Common myeloid progenitor, CD34-positive (primary cell): ENCODE measurements at regions not wholly inside any gene's neighbourhood (a gene's known extent, or its start where the extent isn't known, plus 50 kb on each side); places are given as distances from the start of the nearest gene placed in this dataset.

Experiments used
- CTCF ChIA-PET: fragments of 350-600 bp; sonication (Branson Sonifier 250); formaldehyde crosslinking; loops from one replicate; lab custom pipeline; 2021; ENCODE audit warnings: antibody characterized with exemption; lab: Charles Lee
- POLR2A ChIA-PET: fragments of 350-600 bp; sonication (Branson Sonifier 250); formaldehyde crosslinking; loops from one replicate; lab custom pipeline; 2021; ENCODE audit warnings: antibody characterized with exemption; lab: Charles Lee
- DNase-seq, 3 donors: peaks; one replicate each; pipeline versions ENCODE4 v3.0.0 to v3.0.0-alpha.2; 2013
- H3K27ac ChIP-seq, 2 experiments: 1 replicate in 1 of 2; 2 replicates in 1 of 2; pipeline ENCODE4 v1.7.0; 2013; ENCODE audit warnings: inconsistent platforms in 2 of 2, low read length in 2 of 2, mild to moderate bottlenecking in 2 of 2, low read depth in 1 of 2, moderate library complexity in 1 of 2; ENCODE audit not compliant: severe bottlenecking in 2 of 2, insufficient read depth in 1 of 2, poor library complexity in 1 of 2
- H3K27me3 ChIP-seq, 5 experiments: replicated peaks in 2 of 5; 1 replicate in 3 of 5; 2 replicates in 2 of 5; pipeline versions ENCODE4 v1.6.1 to v1.7.0; 2013; ENCODE audit warnings: low read length in 4 of 5, mild to moderate bottlenecking in 2 of 5, moderate library complexity in 2 of 5, inconsistent platforms in 1 of 5; ENCODE audit not compliant: insufficient read depth in 5 of 5, control insufficient read depth in 4 of 5
- H3K36me3 ChIP-seq, 4 experiments: 1 replicate in 2 of 4; 2 replicates in 2 of 4; pipeline versions ENCODE4 v1.6.1 to v1.7.0; 2013; ENCODE audit warnings: low read length in 3 of 4, control low read depth in 1 of 4, mild to moderate bottlenecking in 1 of 4; ENCODE audit not compliant: control insufficient read depth in 4 of 4, insufficient read depth in 4 of 4
- H3K4me1 ChIP-seq, 4 experiments: 1 replicate in 3 of 4; 2 replicates in 1 of 4; pipeline versions ENCODE4 v1.6.1 to v1.7.1; 2013; ENCODE audit warnings: low read length in 3 of 4, mild to moderate bottlenecking in 3 of 4, control low read depth in 1 of 4, inconsistent platforms in 1 of 4, moderate library complexity in 1 of 4; ENCODE audit not compliant: control insufficient read depth in 4 of 4, insufficient read depth in 4 of 4; ENCODE audit errors: control extremely low read depth in 1 of 4
- H3K4me3 ChIP-seq, 7 experiments: 1 replicate in 4 of 7; 2 replicates in 3 of 7; pipeline versions ENCODE4 v1.5.1 to v1.7.0; 2013; ENCODE audit warnings: mild to moderate bottlenecking in 7 of 7, low read length in 6 of 7, moderate library complexity in 6 of 7, inconsistent platforms in 2 of 7, low read depth in 2 of 7, control low read depth in 1 of 7; ENCODE audit not compliant: insufficient read depth in 4 of 7, control insufficient read depth in 1 of 7; ENCODE audit errors: extremely low read depth in 1 of 7
- H3K9me3 ChIP-seq, 5 experiments: 1 replicate in 4 of 5; 2 replicates in 1 of 5; pipeline versions ENCODE4 v1.6.1 to v1.7.1; 2013; ENCODE audit warnings: low read length in 4 of 5, mild to moderate bottlenecking in 2 of 5, inconsistent platforms in 1 of 5, low read depth in 1 of 5, moderate library complexity in 1 of 5; ENCODE audit not compliant: control insufficient read depth in 4 of 5, insufficient read depth in 2 of 5; ENCODE audit errors: control extremely low read depth in 1 of 5
- WGBS: methylation state at CpG from one replicate; pipeline ENCODE4 v1.1.5; 2013; ENCODE audit not compliant: insufficient coverage; 5-methylcytosine and 5-hydroxymethylcytosine counted together

DNA sequence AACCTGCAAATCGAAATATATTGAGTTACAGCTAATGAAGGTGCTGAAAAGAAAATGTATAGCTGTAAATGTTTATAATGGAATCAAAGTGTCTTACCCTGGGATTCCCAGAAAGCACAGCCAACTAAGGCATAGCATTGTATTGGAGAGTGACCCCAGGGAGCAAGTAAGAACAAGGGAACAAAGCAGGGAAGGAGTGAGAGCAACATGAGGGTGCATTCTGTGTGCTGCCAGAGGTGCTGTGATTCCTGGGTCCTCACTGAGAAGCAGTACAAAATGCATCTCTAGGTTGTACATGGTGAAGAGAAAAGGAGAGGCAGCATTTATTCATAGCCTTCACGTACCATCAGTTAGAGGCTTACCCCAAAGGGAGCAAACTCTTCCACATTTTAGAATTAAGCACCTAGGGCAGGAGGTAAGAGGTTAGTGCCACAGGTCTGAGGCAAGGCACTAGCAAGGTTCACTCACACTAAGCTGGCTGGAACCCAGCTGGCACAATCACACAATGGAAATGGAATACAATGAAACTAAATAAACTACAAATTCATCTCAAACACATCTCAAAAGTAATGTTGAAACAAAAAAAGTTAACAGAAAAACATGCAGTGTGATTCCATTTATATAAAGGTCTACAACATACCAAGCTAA lies 151.5 kb upstream of the C2CD4B start:
- Histone ChIP-seq H3K9me3 (peaks cover 0 to 3% (median 0%) of the 10 kb centered on the region in 5 experiments), H3K27ac (no peak overlapping the region), H3K4me3 (no peak overlapping the region), H3K27me3 (peaks cover 0 to 3% (median 0%) of the 10 kb centered on the region in 5 experiments), H3K4me1 (no peaks in the 10 kb centered on the region), H3K36me3 (no peaks in the 10 kb centered on the region)
- ChIA-PET CTCF (no interaction called here), POLR2A (no interaction called here)
- 83% methylated on average over 1 of the region's 2 CpGs for WGBS
- DNase-seq = no peak

- no peak for DNase-seq
- WGBS = 57% methylated on average over 1 of the region's 2 CpGs
- Histone ChIP-seq H3K4me3 (no peak overlapping the region), H3K9me3 (no peaks in the 10 kb centered on the region), H3K36me3 (no peaks in the 10 kb centered on the region), H3K27me3 (peaks cover 0 to 16% (median 7%) of the 10 kb centered on the region in 5 experiments), H3K4me1 (no peaks in the 10 kb centered on the region), H3K27ac (no peak overlapping the region)
- ChIA-PET POLR2A (no interaction called here), CTCF (no interaction called here)
Measured at GRCh38 chr15:62320259-62320658, 155.2 kb upstream of the C2CD4B start.

- DNase-seq = no peak
- Histone ChIP-seq H3K9me3 (no peaks in the 10 kb centered on the region), H3K36me3 (no peaks in the 10 kb centered on the region), H3K27ac (no peak overlapping the region), H3K4me1 (no peaks in the 10 kb centered on the region), H3K27me3 (peaks cover 0 to 16% (median 6%) of the 10 kb centered on the region in 5 experiments), H3K4me3 (no peak overlapping the region)
- ChIA-PET POLR2A (no interaction called here), CTCF (interaction anchor here (1.6 kb wide), 1 partner anchor 16 kb away, joined by 4 read pairs; no protein-coding TSS in a partner anchor)
- WGBS = 76% methylated on average over 4 of the region's 8 CpGs
Measured at GRCh38 chr15:62323353-62323890, 158.3 kb upstream of the C2CD4B start.

- Histone ChIP-seq H3K36me3 (no peaks in the 10 kb centered on the region), H3K4me1 (no peaks in the 10 kb centered on the region), H3K27ac (no peak overlapping the region), H3K9me3 (no peaks in the 10 kb centered on the region), H3K27me3 (peaks cover 0 to 14% (median 6%) of the 10 kb centered on the region in 5 experiments), H3K4me3 (no peak overlapping the region)
- 100% methylated on average over 3 of the region's 5 CpGs for WGBS
- no peak for DNase-seq
- ChIA-PET CTCF (no interaction called here), POLR2A (no interaction called here)
Measured at GRCh38 chr15:62324382-62324781, 159.3 kb upstream of the C2CD4B start.

- no peak for DNase-seq
- 95% methylated on average over 6 of the region's 7 CpGs for WGBS
- no peaks in the 10 kb centered on the region for H3K4me1 ChIP-seq
- POLR2A ChIA-PET = no interaction called here
- CTCF ChIA-PET = no interaction called here
- no peak overlapping the region for H3K4me3 ChIP-seq
- no peaks in the 10 kb centered on the region for H3K9me3 ChIP-seq
- no peaks in the 10 kb centered on the region for H3K36me3 ChIP-seq
- H3K27ac ChIP-seq = no peak overlapping the region
- peaks cover 0 to 14% (median 6%) of the 10 kb centered on the region in 5 experiments for H3K27me3 ChIP-seq
Measured at GRCh38 chr15:62325597-62325996, 160.5 kb upstream of the C2CD4B start.

GRCh38 chr15:62326460-62327011 lies 161.5 kb upstream of the C2CD4B start:
- H3K4me1 ChIP-seq = no peaks in the 10 kb centered on the region
- POLR2A ChIA-PET = no interaction called here
- peaks cover 0 to 14% (median 6%) of the 10 kb centered on the region in 5 experiments for H3K27me3 ChIP-seq
- WGBS = 93% methylated on average over 3 of the region's 3 CpGs
- H3K36me3 ChIP-seq = no peaks in the 10 kb centered on the region
- H3K27ac ChIP-seq = no peak overlapping the region
- CTCF ChIA-PET = no interaction called here
- H3K4me3 ChIP-seq = no peak overlapping the region
- no peaks in the 10 kb centered on the region for H3K9me3 ChIP-seq
- DNase-seq = no peak

DNA sequence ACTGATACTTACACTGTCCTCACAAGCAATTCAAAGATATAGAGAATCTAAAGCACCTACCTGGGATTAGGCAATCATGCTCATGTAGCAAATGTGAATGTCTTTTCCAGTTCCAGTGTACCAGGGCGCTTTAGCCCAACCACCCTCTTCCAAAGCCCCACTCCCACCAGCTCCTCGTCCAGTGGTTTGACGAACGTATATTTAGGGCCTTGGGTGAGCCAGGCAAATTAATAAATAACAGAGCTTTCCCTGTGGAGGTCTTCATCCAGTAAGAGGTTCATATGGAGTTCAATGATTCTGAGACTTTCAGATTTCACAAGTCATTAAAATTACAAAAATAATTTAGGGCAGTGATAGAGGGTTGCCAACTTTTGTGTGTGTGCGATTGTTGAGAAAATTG lies 162.3 kb upstream of the C2CD4B start:
- no peaks in the 10 kb centered on the region for H3K36me3 ChIP-seq
- WGBS = no CpG with 5 or more reads among the region's 5 CpGs
- H3K27me3 ChIP-seq = peaks cover 0 to 14% (median 5%) of the 10 kb centered on the region in 5 experiments
- no peak for DNase-seq
- H3K27ac ChIP-seq = no peak overlapping the region
- H3K9me3 ChIP-seq = no peaks in the 10 kb centered on the region
- no peak overlapping the region for H3K4me3 ChIP-seq
- no peaks in the 10 kb centered on the region for H3K4me1 ChIP-seq
- ChIA-PET CTCF (no interaction called here), POLR2A (no interaction called here)
